ENCODE measurements at regions not wholly inside any gene's neighbourhood (a gene's known extent, or its start where the extent isn't known, plus 50 kb on each side); places are given as distances from the start of the nearest gene placed in this dataset.

DNA sequence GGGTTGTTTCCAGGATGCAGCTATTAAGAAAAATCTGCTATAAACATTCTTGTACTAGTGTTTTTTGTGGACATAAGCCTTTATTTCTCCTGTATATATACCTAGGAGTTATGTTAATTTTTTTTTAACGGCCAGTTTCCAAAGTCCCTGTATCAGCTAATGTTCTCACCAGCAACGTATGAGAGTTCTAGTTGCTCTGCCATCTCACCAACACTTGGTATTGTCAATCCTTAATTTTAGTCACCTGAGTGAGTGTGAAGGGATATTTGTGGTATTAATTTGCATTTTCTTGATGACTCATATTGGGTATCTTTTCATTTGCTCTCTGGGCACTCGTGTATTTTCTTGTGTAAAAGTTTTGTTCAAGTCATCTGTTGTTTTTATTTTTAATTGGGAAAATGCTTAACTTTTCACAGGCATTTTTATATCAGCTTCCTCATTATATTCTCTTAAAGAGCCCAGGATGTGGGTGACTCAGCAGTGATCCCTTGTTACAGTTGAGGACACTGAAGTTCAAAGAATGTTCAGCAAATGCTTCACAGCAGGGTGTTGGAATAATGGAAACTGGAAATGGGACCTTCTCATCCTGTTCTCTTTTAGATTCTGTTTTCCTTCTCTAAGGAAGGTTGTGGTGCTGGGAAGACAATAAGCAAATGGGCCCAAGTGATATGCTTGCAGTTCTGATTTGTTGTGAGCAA, 176.3 kb upstream of the PRNP start:
- peak in 1 of 2 experiments; percentile 60 for DNase-seq

GRCh38 chr20:4508773-4509172, 177.5 kb upstream of the PRNP start:
- no peak for DNase-seq

- DNase-seq = peak; percentile 49 to 95
Observed at GRCh38 chr20:4507288-4507719, 179.0 kb upstream of the PRNP start.

DNA sequence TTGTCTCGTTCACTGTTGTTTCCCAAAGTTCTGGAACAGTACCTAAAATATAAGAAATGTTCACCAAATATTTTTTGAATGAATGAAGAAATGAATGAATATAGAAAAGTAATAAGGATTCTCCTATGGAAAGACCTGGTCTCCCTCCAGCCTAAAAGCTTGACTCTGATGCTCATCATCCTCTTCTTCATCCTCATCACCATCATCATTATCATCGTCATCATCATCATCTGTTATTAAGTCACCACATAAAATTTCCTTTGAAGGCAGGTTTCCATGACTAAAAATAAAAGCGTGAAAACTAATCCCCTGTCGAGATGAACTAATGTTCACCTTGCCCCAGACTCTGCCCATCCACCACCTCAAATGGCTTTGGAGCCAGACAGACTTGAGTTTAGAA, 181.4 kb upstream of the PRNP start:
- no peak for DNase-seq

- no peak for DNase-seq
Observed at GRCh38 chr20:4502756-4503155, 183.5 kb upstream of the PRNP start.

- DNase-seq = no peak
Observed at GRCh38 chr20:4493386-4493785, 192.9 kb upstream of the PRNP start.

- no peak for DNase-seq
Observed at GRCh38 chr20:4491643-4492042, 194.6 kb upstream of the PRNP start.

DNA sequence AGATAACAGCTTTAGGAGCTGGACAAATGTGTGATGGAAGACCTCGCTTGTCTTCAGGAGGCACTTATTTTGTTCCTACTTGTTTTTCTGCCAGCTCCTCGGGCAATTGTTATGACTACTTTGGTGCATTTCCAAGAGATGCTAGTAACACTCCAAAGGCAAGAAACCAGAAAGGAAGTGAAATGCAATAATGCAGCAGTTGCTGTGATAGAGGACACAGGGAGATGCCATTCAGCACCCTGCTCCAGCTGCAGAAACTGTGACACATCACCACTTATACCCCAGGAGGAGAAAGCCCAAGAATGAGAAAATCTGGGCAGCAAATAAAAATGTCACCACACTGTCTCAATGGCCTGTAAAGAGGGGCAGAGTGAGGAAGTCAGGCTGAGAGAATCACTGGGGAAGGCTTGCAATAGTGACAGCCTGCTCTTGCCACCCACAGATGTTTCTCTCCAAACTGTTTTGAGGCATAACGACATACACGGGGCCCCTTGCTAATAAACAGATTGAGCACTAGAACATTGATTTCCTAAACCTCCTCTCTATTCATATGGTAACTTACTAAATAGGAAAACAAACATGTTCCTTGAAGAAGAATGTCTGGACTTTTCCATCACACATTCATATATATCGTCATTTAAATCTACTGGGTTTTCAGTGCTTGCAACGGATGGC, 195.5 kb upstream of the PRNP start:
- no peak for DNase-seq

DNA sequence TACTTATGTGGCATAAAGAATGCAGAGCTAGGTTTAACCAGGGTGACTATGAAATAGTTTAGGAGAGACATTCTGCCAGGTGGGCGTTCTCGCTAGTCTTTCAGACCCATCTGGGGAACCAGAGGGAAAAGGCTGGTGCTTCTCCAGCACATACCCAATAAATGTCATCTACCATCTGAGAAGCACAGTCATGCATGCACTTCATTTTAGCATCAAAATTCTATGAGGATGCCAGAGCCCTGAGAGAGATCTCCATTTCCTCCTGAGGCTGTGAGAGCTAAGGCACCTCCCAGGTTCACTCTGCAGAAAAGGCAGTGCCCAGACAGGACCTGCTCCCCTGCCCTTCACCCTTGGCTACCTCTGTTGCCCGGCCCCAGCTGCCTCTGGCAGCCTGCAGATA, 196.2 kb upstream of the PRNP start:
- DNase-seq = no peak

GRCh38 chr20:4488407-4489339, 197.6 kb upstream of the PRNP start:
- DNase-seq = no peak

DNA sequence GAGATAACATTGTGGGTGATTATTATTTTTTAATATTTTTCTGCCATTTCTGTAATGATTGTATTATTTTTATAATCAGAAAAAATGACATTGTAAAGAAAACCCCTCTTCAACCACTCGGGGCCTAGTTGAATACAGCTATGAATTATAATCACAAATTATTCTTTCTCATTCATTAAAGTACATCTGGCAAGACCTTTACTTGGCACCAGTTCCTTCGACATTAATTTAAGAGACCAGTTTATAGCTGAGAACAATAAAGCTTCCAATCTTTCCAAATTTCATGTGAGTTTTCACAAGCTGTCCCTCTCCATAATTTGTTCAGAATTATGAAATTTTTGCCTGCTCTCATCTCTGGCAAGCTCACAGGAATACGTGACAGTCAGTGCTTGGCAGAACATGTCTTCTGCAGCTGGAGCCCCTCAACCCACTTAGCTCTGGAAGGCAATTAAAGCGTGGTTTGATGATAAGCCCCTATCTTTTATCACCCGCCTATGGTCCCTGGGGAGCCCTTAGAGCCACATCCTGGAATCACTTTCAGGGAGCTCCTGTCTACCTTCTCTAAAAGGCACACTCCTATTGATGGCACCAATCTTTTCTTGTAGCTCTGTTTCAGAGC, 201.8 kb upstream of the PRNP start:
- no peak for DNase-seq

- DNase-seq = no peak
Observed at GRCh38 chr20:4483961-4484360, 202.3 kb upstream of the PRNP start.

DNA sequence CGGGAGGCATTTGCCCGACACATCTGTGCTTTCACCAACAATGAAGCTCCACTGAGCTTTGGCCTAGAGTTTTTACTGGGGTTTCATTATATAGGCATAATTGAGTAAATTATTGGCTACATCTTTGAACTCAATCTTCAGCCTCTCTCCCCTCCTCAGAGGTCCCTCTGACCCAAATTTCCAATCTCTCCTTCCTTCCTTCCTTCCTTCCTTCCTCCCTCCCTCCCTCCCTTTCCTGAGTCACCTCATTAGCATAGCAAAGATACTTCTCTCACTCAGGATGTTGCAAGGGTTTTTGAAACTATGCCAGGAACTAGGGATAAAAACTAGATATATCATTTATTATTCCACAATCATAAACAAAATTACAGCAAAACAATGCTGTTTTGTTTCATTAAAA, 202.8 kb upstream of the PRNP start:
- DNase-seq = no peak

DNA sequence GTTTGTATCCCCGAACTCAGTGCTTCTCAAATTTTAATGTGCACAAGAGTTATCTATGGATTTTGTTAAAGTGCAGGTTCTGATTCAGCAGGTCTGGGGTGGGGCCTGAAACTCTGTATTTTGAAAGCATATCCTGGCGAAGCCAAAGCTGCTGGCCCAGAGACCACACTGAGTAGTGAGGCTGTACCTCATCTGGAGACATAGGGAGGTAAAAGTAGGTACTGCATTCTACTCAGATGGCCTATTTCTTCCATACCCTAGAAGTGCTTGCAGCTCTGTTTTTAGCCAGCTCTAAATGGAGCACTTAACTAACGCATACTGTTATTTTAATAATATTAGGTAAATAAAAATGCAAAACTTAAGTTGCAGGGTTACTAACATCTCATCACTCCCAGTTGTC, 206.2 kb upstream of the PRNP start:
- no peak for DNase-seq

DNA sequence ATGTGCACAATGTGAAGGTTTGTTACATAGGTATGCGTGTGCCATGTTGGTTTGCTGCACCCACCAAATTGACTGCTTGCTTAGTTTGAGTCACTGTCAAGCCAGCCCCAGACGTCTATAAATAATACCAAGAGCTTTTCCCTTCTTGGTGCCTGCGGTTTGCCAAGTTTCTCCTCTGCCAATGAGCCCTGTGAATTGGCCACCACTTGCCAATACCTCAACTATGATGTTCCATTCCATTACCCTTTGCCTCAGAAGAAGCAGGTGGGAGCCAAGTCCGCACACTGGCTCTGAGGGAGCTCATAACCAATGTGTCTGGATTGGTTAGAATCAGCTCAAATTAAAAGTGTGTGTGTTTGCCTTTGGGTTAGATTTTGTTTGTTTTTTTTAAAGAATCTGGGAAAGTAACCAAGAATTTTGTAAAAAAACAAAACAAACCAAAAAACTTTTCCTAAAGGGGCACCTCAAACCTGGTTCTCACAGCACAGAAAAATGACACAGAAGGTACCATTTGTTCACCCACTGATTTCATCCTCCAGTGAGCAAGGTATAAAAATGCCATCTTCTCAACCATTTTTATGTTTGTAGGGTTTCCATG, 209.3 kb upstream of the PRNP start:
- no peak for DNase-seq

- DNase-seq = no peak
Observed at GRCh38 chr20:4472906-4473305, 213.3 kb upstream of the PRNP start.

DNA sequence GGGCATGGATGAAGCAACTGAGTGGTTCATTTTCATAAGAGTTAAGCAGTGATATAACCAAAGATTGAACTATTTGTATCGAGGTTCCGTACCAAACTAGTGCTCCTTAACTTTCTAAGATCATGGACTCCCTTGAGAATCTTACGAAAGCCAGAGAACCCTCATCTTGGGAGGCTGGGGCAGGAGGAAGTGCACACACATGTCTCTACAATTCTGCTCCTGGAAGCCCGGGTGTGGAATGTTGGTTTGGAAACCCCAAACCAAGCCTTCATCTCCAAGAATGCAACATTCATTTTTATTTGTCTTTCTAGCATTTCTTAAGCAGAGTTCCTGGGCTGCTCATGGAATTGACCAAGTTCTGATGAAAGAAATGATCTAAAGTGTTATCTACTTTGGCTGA, 215.0 kb upstream of the PRNP start:
- no peak for DNase-seq

- DNase-seq = no peak
Observed at GRCh38 chr20:4470375-4470774, 215.9 kb upstream of the PRNP start.

DNA sequence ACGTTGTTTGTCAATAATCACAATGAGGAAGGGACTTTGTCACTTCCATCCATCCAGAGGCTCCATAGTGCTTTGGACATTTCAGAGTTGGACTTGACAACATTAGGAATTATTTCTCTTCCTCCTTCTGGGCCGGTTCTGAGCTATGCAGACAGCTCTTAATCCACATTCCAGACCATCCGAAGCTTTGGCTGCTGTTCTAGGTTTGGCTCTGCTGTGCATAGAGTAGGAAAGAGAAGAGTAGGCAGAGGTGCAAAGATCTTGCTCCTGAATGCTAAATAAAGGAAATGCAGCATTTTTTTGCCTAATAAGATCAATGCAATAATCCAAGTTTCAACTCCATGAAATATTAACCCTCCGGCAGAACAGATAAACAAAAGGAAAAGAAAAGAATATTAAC, 216.3 kb upstream of the PRNP start:
- no peak for DNase-seq

DNA sequence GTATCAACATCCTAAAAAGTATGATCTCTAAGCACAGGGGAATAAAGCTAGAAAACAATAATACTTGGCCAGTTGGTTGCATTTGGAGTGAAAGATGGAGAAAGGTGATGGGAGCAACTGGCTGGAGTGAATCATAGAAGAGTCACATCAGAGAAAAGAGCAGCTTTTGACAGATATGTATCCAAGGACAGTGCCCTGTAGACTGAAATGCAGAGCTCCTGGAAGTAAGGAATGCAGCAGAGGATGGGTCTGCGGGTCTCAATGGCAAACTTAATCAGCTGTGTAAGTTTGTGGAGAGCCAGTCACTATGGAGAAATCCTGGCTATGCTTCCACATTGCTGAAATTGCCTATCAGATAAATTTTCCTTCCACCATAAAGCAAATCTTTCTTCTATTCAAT, 218.1 kb upstream of the PRNP start:
- no peak for DNase-seq

GRCh38 chr20:4465855-4466545, 216.9 kb upstream of the ADRA1D start:
- no peak for DNase-seq

DNA sequence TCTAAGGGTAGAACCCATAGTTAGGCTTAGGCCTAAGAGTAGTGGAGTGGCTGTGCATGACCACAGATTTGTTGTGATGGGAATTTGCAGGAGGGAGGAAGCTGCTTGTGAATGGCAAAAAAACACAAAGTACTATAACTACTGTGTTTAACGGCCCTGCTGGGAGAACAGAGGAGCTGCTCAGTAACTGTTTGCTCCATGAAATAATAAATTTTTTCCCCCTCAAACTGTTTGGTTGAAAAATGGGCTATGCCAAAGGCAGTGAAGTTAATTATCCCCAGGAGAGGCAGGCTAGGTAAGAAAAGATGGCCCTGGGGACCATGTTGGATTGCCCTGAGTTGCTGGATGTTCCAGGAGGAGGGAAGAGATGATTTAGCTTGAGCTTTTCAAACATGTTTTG, 216.1 kb upstream of the ADRA1D start:
- DNase-seq = no peak
